Epithelial cell of esophagus (primary cell): ENCODE measurements at regions not wholly inside any gene's neighbourhood (a gene's known extent, or its start where the extent isn't known, plus 50 kb on each side); places are given as distances from the start of the nearest gene placed in this dataset.

Experiments
- DNase-seq: peaks from one replicate; pipeline ENCODE4 v3.0.0; 2010; ENCODE audit warnings: low read depth
- H3K4me3 ChIP-seq: 2 replicates; pipeline ENCODE4 v1.5.1; 2011; ENCODE audit warnings: mild to moderate bottlenecking, low read length, control low read depth
- TF ChIP-seq, protein P1 (sequence below): IDR thresholded peaks from 2 replicates; pipeline ENCODE4 v1.5.1; 2011; ENCODE audit warnings: low read depth, mild to moderate bottlenecking, low read length, control low read depth, inconsistent platforms; ENCODE audit not compliant: insufficient read depth; ENCODE audit errors: missing control alignments

DNA sequence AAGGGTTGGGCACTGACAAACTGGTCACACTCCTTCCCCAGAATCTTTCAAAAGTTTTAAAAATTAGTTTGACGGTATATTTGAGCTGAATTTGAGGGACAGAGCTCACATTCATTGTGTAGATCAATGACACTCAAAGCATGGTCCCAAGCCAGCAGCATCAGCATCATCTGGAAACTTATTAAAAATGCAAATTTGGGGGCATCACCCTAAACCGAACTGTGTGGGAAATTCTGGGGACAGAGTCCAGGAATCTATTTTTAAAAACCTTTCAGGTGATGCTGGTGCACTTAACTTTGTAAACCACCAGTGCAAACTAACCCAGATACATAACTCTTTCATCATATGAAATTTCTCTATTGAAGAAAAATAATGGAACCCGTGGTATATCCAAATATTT, 58.1 kb upstream of the MTAP start:
- H3K4me3 ChIP-seq = no peak overlapping the region
- DNase-seq = no peak
- TF ChIP-seq, protein P1, sequence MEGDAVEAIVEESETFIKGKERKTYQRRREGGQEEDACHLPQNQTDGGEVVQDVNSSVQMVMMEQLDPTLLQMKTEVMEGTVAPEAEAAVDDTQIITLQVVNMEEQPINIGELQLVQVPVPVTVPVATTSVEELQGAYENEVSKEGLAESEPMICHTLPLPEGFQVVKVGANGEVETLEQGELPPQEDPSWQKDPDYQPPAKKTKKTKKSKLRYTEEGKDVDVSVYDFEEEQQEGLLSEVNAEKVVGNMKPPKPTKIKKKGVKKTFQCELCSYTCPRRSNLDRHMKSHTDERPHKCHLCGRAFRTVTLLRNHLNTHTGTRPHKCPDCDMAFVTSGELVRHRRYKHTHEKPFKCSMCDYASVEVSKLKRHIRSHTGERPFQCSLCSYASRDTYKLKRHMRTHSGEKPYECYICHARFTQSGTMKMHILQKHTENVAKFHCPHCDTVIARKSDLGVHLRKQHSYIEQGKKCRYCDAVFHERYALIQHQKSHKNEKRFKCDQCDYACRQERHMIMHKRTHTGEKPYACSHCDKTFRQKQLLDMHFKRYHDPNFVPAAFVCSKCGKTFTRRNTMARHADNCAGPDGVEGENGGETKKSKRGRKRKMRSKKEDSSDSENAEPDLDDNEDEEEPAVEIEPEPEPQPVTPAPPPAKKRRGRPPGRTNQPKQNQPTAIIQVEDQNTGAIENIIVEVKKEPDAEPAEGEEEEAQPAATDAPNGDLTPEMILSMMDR = no peak

DNA sequence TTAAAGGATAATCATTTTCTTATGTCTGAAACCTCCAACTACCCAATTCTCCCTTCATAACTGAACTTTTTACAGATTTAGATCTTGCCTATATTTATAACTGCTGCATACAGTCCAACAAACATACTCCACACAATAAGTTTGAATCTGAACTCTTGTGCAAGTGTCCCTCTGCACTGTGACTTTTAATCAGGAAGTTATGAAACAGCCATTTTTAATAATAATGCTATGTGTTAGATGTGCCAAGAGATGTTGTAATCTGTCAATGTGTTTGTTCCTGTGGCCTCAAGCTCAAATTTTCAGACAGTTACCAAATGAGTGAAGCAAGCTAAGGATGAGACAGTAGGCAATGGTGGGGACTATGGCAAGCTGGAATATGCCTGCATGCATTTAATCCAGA, 57.6 kb upstream of the MTAP start:
- DNase-seq = peak; percentile 90
- TF ChIP-seq, protein P1 = no peak
- H3K4me3 ChIP-seq = no peak overlapping the region

DNA sequence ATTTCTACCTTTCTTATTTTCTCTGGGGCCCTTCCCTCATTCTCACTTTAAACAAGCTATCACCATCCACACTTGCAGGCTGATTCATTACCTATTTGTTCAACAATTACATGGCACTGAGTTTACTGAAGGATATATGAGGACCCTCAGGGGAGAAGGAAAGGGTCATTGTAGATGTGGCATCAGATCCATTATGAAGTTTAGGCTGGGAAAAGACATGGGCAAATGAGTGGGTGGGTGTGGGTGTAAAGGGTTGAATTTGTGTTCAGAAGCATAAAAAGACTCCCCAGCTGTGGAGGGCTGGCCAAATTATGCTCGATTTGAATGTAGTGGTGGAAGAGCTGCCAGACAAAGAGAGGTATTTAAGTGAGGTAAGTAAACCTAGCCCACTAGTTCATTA, 55.9 kb upstream of the MTAP start:
- TF ChIP-seq, protein P1 = no peak
- DNase-seq = no peak

DNA sequence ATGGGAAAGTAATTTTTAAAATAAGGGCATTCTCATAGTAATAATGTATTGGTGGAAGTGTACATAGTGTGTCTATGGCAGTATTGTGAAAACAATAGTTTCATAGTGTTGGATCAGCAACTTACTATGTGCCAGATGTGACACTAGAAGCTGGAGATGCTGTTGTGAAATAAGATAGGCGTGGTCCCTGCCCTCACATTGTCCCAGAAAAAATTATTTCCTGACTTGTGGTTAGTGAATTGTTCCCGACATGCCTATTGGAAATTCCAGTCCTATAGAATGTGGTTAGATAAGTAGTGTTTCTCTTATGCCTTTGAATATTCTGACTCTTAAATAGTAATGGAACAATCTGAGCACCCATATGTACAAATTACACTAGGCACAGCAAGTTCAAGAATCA, 55.3 kb upstream of the MTAP start:
- H3K4me3 ChIP-seq = no peak overlapping the region
- TF ChIP-seq, protein P1 = no peak
- DNase-seq = peak; percentile 89

More for the DNA sequence above, 55.9 kb upstream of the MTAP start:
- H3K4me3 ChIP-seq = no peak overlapping the region

DNA sequence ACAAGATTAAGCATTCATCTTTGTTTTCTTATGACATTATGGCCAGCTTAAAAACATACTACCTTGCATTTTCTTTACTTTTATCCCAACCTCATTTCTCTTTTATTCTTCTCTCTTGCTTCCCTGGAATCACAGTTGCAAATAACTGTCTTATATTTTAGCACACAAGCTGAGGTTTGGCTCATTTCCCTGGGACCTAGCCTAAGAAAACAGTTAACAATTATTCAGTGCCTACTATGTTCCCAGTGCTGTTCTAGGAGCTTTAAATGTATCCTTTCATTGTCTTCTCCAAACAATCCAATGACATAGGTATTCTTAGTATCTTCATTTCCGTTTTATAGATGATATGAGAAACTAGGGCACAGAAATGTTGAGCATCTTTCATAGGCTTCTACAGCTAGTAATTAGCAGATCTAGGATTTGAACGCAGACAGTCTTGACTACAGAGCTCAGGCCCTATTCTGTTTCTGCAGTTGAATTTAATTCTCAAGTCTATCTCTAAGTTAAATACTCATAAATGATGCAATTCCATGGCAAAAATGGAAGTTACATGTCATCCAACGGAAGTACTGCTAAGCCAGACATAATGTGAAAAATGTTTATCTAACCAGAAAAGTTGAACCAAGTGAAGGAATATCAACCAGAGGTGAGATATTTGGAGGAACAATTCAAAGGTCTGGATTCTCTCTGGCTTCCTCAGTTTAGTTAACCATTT, 52.3 kb upstream of the MTAP start:
- H3K4me3 ChIP-seq = no peak overlapping the region
- no peak for DNase-seq
- TF ChIP-seq, protein P1 = no peak

DNA sequence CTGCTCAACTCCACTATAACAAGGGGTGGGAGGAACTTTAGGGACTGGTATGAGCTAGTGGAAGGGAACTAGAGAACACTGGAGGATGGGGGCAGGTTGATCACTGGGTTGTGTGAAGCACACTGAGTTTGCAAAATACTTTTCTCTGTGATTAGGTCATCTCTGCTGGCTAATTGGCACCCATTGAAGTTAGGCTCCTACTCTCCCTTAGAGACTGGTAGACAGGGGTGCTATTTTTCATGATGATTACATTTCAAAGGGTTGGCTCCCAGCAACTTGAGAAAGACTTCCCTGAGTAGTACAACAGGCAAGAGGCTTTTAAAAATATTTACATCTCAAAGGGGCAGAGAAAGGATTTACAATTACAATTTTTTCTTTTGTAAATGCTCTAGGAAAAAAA, 50.4 kb upstream of the MTAP start:
- no peak overlapping the region for H3K4me3 ChIP-seq
- TF ChIP-seq, protein P1 = no peak
- peak; percentile 41 for DNase-seq
